ENCODE measurements at regions not wholly inside any gene's neighbourhood (a gene's known extent, or its start where the extent isn't known, plus 50 kb on each side); places are given as distances from the start of the nearest gene placed in this dataset.

- TF ChIP-seq CTCF (IDR thresholded peaks at IDR 0.05; ENCODE audit: low read depth, low read length) (no peak), EZH2phosphoT487 (IDR thresholded peaks at IDR 0.05; ENCODE audit: low read depth) (no peak)
Observed at GRCh38 chr2:45125232-45125631, 116.0 kb upstream of the SIX2 start.
